GM18868 (cell line): ENCODE measurements at regions not wholly inside any gene's neighbourhood (a gene's known extent, or its start where the extent isn't known, plus 50 kb on each side); places are given as distances from the start of the nearest gene placed in this dataset.

ENCODE experiments used
- ATAC-seq: cut with Tn5 transposase; IDR thresholded peaks from one replicate; pipeline ENCODE4 v1.9.1; 2021; ENCODE audit warnings: mild to moderate bottlenecking, moderate library complexity; ENCODE audit not compliant: unreplicated experiment

DNA sequence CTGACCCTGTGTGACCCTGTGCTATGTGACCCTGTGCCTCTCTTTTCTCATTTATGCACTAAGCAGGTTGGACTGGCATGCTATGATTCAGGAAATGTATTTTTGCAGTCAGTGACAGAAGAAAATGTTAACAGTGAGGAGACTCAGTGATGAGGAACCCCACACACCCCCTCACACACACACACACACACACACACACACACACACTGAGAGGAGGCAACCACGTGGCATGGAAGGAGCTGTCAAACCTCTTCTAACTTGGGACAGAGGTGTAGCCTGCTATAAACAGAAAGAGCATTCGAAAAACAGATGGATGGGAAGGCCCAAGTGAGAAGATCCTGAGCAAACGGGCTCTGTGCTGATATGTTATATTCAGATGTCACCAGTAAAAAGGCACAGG lies 57.9 kb upstream of the GRIA1 start:
- ATAC-seq: no peak

DNA sequence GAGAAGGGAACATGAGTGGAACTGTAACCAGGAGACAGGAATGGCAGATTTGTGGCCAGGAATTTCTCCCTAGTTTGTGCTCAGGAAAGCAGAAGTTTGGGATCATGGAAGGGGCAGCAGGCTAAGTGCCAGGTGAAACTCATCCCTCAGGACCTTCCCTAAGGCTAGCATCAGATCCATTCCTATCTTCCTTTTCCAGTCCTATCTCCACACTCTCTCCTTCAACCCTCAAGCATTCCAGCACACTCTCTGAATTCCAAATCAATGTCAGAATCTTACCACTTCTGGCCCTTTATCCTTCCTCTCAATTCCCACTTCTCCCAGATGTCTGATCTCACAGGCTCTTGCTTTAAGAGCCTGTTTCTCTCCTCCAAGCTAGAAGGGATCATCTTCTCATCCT lies 53.2 kb upstream of the GRIA1 start:
- no peak for ATAC-seq

DNA sequence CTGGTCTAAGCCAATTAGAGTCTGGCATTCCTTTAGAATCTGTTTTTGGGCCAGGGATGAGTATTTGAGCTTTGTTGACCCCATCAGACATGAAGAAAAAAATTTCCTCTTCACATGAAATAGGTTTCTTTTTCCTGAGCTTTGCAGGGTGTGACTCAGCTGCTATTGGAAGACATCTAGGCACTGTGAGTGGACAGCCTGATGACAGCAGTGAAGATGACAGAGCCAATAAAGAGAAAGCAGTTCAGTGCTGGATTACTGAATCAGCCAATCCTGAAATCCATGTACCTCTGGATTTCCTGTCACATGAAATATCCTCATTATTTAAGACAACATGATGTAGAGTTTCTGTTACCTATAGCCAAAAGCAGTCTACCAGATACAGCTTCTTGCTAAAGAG lies 51.3 kb upstream of the GRIA1 start:
- ATAC-seq: no peak
